ENCODE measurements at regions not wholly inside any gene's neighbourhood (a gene's known extent, or its start where the extent isn't known, plus 50 kb on each side); places are given as distances from the start of the nearest gene placed in this dataset.

GRCh38 chr9:17994695-17995425 lies 416.0 kb downstream of the SH3GL2 start:
- peaks cover 5% of the 10 kb centered on the region for H3K4me1 ChIP-seq (ENCODE audit: control insufficient read depth, insufficient read depth, low read length)
- no peaks in the 10 kb centered on the region for H3K27me3 ChIP-seq (ENCODE audit: control insufficient read depth, insufficient read depth, low read length, poor library complexity, severe bottlenecking)
- H3K9me3 ChIP-seq (ENCODE audit: control insufficient read depth, low read length): no peaks in the 10 kb centered on the region
- no peak overlapping the region for H3K27ac ChIP-seq (ENCODE audit: insufficient read depth, low read depth, low read length, poor library complexity, severe bottlenecking)
- no peak overlapping the region for H3K4me3 ChIP-seq (ENCODE audit: insufficient read depth, low read depth, low read length)
- no peaks in the 10 kb centered on the region for H3K36me3 ChIP-seq (ENCODE audit: control insufficient read depth, insufficient read depth, low read length)
- 62 to 70% methylated on average over 3 to 4 of the region's 4 CpGs for WGBS, 2 experiments

DNA sequence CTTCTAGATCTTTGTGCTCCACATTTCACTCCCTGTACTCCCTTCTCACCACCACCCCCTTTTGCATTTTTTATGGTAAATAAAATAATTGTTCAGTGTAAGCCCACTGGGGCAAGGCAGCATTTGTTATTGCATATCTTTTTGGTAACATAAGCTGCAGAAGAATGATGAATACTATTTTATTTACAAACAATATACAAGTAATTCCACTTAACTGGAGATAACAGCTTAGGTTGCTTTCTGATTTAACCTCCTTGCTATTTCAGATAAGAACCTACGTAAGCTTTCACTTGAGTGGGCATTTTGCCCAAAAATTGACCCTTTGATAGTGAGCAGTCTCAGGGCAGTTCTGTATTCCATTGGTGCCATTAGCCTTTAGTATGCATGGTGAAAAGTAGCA lies 417.9 kb downstream of the SH3GL2 start:
- Histone ChIP-seq H3K27ac (ENCODE audit: insufficient read depth, low read depth, low read length, poor library complexity, severe bottlenecking) (no peak overlapping the region), H3K36me3 (ENCODE audit: control insufficient read depth, insufficient read depth, low read length) (no peaks in the 10 kb centered on the region), H3K4me1 (ENCODE audit: control insufficient read depth, insufficient read depth, low read length) (peaks cover 5% of the 10 kb centered on the region), H3K27me3 (ENCODE audit: control insufficient read depth, insufficient read depth, low read length, poor library complexity, severe bottlenecking) (no peaks in the 10 kb centered on the region), H3K4me3 (ENCODE audit: insufficient read depth, low read depth, low read length) (no peak overlapping the region), H3K9me3 (ENCODE audit: control insufficient read depth, low read length) (no peaks in the 10 kb centered on the region)
- 94 to 96% methylated on average over 1 of the region's 1 CpG for WGBS, 2 experiments

GRCh38 chr9:18002718-18003438 lies 424.0 kb downstream of the SH3GL2 start:
- H3K4me1 ChIP-seq (ENCODE audit: control insufficient read depth, insufficient read depth, low read length): no peaks in the 10 kb centered on the region
- H3K27ac ChIP-seq (ENCODE audit: insufficient read depth, low read depth, low read length, poor library complexity, severe bottlenecking): no peak overlapping the region
- H3K27me3 ChIP-seq (ENCODE audit: control insufficient read depth, insufficient read depth, low read length, poor library complexity, severe bottlenecking): no peaks in the 10 kb centered on the region
- H3K36me3 ChIP-seq (ENCODE audit: control insufficient read depth, insufficient read depth, low read length): no peaks in the 10 kb centered on the region
- WGBS, 2 experiments: 89 to 91% methylated on average over 4 of the region's 4 CpGs
- no peak overlapping the region for H3K4me3 ChIP-seq (ENCODE audit: insufficient read depth, low read depth, low read length)
- no peaks in the 10 kb centered on the region for H3K9me3 ChIP-seq (ENCODE audit: control insufficient read depth, low read length)

GRCh38 chr9:18006591-18006990 lies 427.7 kb downstream of the SH3GL2 start:
- Histone ChIP-seq H3K27ac (ENCODE audit: insufficient read depth, low read depth, low read length, poor library complexity, severe bottlenecking) (no peak overlapping the region), H3K4me1 (ENCODE audit: control insufficient read depth, insufficient read depth, low read length) (no peaks in the 10 kb centered on the region), H3K36me3 (ENCODE audit: control insufficient read depth, insufficient read depth, low read length) (no peaks in the 10 kb centered on the region), H3K27me3 (ENCODE audit: control insufficient read depth, insufficient read depth, low read length, poor library complexity, severe bottlenecking) (no peaks in the 10 kb centered on the region), H3K4me3 (ENCODE audit: insufficient read depth, low read depth, low read length) (no peak overlapping the region), H3K9me3 (ENCODE audit: control insufficient read depth, low read length) (no peaks in the 10 kb centered on the region)
- 89 to 100% methylated on average over 3 to 4 of the region's 4 CpGs for WGBS, 2 experiments

DNA sequence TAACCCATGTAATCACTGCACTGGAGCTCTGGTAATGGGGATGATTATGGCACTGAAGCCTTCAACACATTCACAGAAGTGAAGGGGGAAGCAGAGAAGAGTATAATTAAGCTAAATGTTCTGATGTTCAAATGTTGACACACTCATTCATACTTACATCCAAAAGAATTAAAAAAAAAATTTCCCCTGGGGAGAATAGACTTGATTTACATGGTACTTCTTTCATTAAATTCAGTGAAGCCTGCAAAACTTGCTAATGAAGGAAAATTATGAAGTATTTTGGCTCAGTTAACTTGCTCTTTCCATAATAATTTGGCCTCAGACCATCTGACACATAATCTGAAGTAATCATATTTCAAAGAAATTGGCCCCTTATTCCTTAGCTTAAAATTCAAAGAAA lies 428.8 kb downstream of the SH3GL2 start:
- H3K27ac ChIP-seq (ENCODE audit: insufficient read depth, low read depth, low read length, poor library complexity, severe bottlenecking): no peak overlapping the region
- no peaks in the 10 kb centered on the region for H3K4me1 ChIP-seq (ENCODE audit: control insufficient read depth, insufficient read depth, low read length)
- H3K27me3 ChIP-seq (ENCODE audit: control insufficient read depth, insufficient read depth, low read length, poor library complexity, severe bottlenecking): no peaks in the 10 kb centered on the region
- no peak overlapping the region for H3K4me3 ChIP-seq (ENCODE audit: insufficient read depth, low read depth, low read length)
- H3K36me3 ChIP-seq (ENCODE audit: control insufficient read depth, insufficient read depth, low read length): no peaks in the 10 kb centered on the region
- no peaks in the 10 kb centered on the region for H3K9me3 ChIP-seq (ENCODE audit: control insufficient read depth, low read length)

DNA sequence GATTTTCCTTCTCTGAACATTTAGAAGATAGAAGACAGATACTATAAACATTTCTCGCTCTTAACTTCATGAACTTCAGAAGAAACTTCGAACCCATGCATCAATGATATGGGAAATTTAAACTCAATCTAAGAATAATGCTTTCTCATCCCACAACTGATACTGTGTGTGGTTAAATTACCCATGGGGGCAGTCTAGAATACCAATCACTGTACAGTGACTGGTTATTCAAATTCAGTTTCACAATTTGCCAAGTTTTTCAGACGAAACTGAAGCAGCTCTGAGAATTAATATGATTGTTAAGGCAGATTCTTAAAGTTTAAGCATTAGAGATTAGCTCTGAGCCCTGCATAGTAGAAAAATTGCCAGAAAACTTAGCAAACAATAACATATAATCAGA lies 431.0 kb downstream of the SH3GL2 start:
- no peak overlapping the region for H3K4me3 ChIP-seq (ENCODE audit: insufficient read depth, low read depth, low read length)
- no peaks in the 10 kb centered on the region for H3K27me3 ChIP-seq (ENCODE audit: control insufficient read depth, insufficient read depth, low read length, poor library complexity, severe bottlenecking)
- no peak overlapping the region for H3K27ac ChIP-seq (ENCODE audit: insufficient read depth, low read depth, low read length, poor library complexity, severe bottlenecking)
- H3K36me3 ChIP-seq (ENCODE audit: control insufficient read depth, insufficient read depth, low read length): no peaks in the 10 kb centered on the region
- no peaks in the 10 kb centered on the region for H3K4me1 ChIP-seq (ENCODE audit: control insufficient read depth, insufficient read depth, low read length)
- WGBS, 2 experiments: 93 to 100% methylated on average over 2 to 3 of the region's 3 CpGs
- H3K9me3 ChIP-seq (ENCODE audit: control insufficient read depth, low read length): no peaks in the 10 kb centered on the region

GRCh38 chr9:18010492-18010891 lies 431.6 kb downstream of the SH3GL2 start:
- WGBS, 2 experiments: 75 to 84% methylated on average over 2 to 4 of the region's 5 CpGs
- Histone ChIP-seq H3K36me3 (ENCODE audit: control insufficient read depth, insufficient read depth, low read length) (no peaks in the 10 kb centered on the region), H3K9me3 (ENCODE audit: control insufficient read depth, low read length) (no peaks in the 10 kb centered on the region), H3K27ac (ENCODE audit: insufficient read depth, low read depth, low read length, poor library complexity, severe bottlenecking) (no peak overlapping the region), H3K4me3 (ENCODE audit: insufficient read depth, low read depth, low read length) (no peak overlapping the region), H3K27me3 (ENCODE audit: control insufficient read depth, insufficient read depth, low read length, poor library complexity, severe bottlenecking) (no peaks in the 10 kb centered on the region), H3K4me1 (ENCODE audit: control insufficient read depth, insufficient read depth, low read length) (no peaks in the 10 kb centered on the region)

GRCh38 chr9:18012170-18012569 lies 433.3 kb downstream of the SH3GL2 start:
- H3K4me3 ChIP-seq (ENCODE audit: insufficient read depth, low read depth, low read length): no peak overlapping the region
- 98 to 99% methylated on average over 4 of the region's 4 CpGs for WGBS, 2 experiments

GRCh38 chr9:18014556-18014955 lies 435.7 kb downstream of the SH3GL2 start:
- no peak overlapping the region for H3K27ac ChIP-seq (ENCODE audit: insufficient read depth, low read depth, low read length, poor library complexity, severe bottlenecking)
- H3K4me3 ChIP-seq (ENCODE audit: insufficient read depth, low read depth, low read length): no peak overlapping the region
- no peaks in the 10 kb centered on the region for H3K9me3 ChIP-seq (ENCODE audit: control insufficient read depth, low read length)
- H3K4me1 ChIP-seq (ENCODE audit: control insufficient read depth, insufficient read depth, low read length): no peaks in the 10 kb centered on the region
- H3K36me3 ChIP-seq (ENCODE audit: control insufficient read depth, insufficient read depth, low read length): no peaks in the 10 kb centered on the region
- 93 to 95% methylated on average over 2 to 3 of the region's 3 CpGs for WGBS, 2 experiments
- H3K27me3 ChIP-seq (ENCODE audit: control insufficient read depth, insufficient read depth, low read length, poor library complexity, severe bottlenecking): no peaks in the 10 kb centered on the region

More at GRCh38 chr9:18012170-18012569, 433.3 kb downstream of the SH3GL2 start:
- no peak overlapping the region for H3K27ac ChIP-seq (ENCODE audit: insufficient read depth, low read depth, low read length, poor library complexity, severe bottlenecking)
- H3K9me3 ChIP-seq (ENCODE audit: control insufficient read depth, low read length): no peaks in the 10 kb centered on the region
- H3K27me3 ChIP-seq (ENCODE audit: control insufficient read depth, insufficient read depth, low read length, poor library complexity, severe bottlenecking): no peaks in the 10 kb centered on the region
- no peaks in the 10 kb centered on the region for H3K4me1 ChIP-seq (ENCODE audit: control insufficient read depth, insufficient read depth, low read length)
- no peaks in the 10 kb centered on the region for H3K36me3 ChIP-seq (ENCODE audit: control insufficient read depth, insufficient read depth, low read length)

DNA sequence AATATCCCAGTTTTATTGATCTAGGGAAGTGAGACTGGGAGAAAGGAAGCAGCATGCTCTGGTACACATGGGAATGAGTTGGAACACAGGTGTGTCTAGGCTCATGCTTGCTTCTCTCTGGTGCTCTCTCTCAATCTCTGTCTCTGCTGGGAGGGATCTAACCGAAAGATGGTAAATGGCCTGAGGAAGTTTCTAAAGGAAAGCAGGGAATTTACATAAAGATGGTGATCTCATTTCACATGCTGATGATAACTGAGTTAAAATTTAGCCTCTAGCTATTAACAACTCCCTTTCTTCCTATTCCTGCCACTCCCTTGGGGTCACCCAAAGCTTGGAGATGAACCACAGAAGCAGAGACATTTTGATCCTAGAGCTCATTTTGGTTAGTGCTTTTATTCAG lies 436.2 kb downstream of the SH3GL2 start:
- Histone ChIP-seq H3K27me3 (ENCODE audit: control insufficient read depth, insufficient read depth, low read length, poor library complexity, severe bottlenecking) (no peaks in the 10 kb centered on the region), H3K4me1 (ENCODE audit: control insufficient read depth, insufficient read depth, low read length) (no peaks in the 10 kb centered on the region), H3K4me3 (ENCODE audit: insufficient read depth, low read depth, low read length) (no peak overlapping the region), H3K27ac (ENCODE audit: insufficient read depth, low read depth, low read length, poor library complexity, severe bottlenecking) (no peak overlapping the region), H3K36me3 (ENCODE audit: control insufficient read depth, insufficient read depth, low read length) (no peaks in the 10 kb centered on the region), H3K9me3 (ENCODE audit: control insufficient read depth, low read length) (no peaks in the 10 kb centered on the region)
- WGBS, 2 experiments: 87 to 94% methylated on average over 1 of the region's 1 CpG
